Breast epithelium (tissue), 4 donors: ENCODE measurements at regions not wholly inside any gene's neighbourhood (a gene's known extent, or its start where the extent isn't known, plus 50 kb on each side); places are given as distances from the start of the nearest gene placed in this dataset.

Experiments
- DNase-seq, 2 donors: peaks; one replicate each; pipeline ENCODE4 v3.0.0-alpha.2; 2019; ENCODE audit warnings: low spot score in 2 of 2
- H3K27ac ChIP-seq, 2 donors: fragments of 200-600 bp; sonication (generic) in 1 of 2; one replicate each; pipeline ENCODE4 v1.5.1; 2016 to 2019; ENCODE audit warnings: mild to moderate bottlenecking in 1 of 2
- H3K27me3 ChIP-seq, 2 donors: fragments of 200-600 bp; sonication (generic) in 1 of 2; one replicate each; pipeline versions ENCODE4 v1.5.1 to v1.6.0; 2017 to 2019; ENCODE audit warnings: control low read depth in 1 of 2, mild to moderate bottlenecking in 1 of 2
- H3K36me3 ChIP-seq: fragments of 200-600 bp; one replicate; pipeline ENCODE4 v1.5.1; 2019
- H3K4me1 ChIP-seq, 2 donors: fragments of 200-600 bp; sonication (generic); one replicate each; pipeline ENCODE4 v1.5.1; 2016 to 2019; ENCODE audit warnings: control low read depth in 1 of 2
- H3K4me3 ChIP-seq, 3 donors: fragments of 200-600 bp; sonication (generic); 1 replicate in 2 of 3; 2 replicates in 1 of 3; pipeline ENCODE4 v1.5.1; 2016 to 2019; ENCODE audit warnings: mild to moderate bottlenecking in 3 of 3, moderate library complexity in 2 of 3
- H3K9me3 ChIP-seq, 2 donors: fragments of 200-600 bp; sonication (generic) in 1 of 2; one replicate each; pipeline ENCODE4 v1.5.1; 2016 to 2019; ENCODE audit warnings: control low read depth in 1 of 2
- POLR2A ChIP-seq: fragments of 450-650 bp; IDR thresholded peaks from one replicate; pipeline ENCODE4 v1.6.1; 2016; ENCODE audit warnings: antibody characterized with exemption, mild to moderate bottlenecking, moderate library complexity
- POLR2AphosphoS5 ChIP-seq, 3 donors: sonication (generic); formaldehyde crosslinking; IDR thresholded peaks; one replicate each; pipeline ENCODE4 v1.6.1; 2017; ENCODE audit warnings: antibody characterized with exemption in 3 of 3
- intact Hi-C: fragments of 100-400 bp; cut with DNase I; formaldehyde crosslinking; loops from one replicate; pipeline ENCODE4 v1.15.1; 2023; ENCODE audit warnings: low total_unique reads
- TF ChIP-seq, protein P1 (sequence below), 3 donors: fragments of 450-650 bp; IDR thresholded peaks; one replicate each; pipeline ENCODE4 v1.5.1; 2016 to 2017; ENCODE audit warnings: antibody characterized with exemption in 3 of 3, mild to moderate bottlenecking in 3 of 3, moderate library complexity in 3 of 3

DNA sequence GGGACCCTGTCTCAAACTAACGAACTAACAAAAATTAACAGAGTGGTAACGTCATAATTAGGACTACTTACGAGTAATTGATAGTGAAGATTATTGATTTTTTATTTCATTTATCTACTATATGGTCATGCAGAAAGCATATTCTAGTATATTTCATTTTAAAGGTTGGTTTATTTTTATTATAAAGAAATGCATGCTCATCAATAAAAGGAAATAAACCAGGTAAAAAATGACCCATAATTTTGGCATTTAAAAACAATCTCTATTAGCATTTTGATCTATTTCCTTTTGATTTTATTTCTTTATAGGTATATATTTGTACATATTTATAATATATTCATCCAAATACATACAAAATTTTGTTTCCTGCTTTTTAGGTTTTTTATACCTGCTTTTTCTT lies 401.4 kb upstream of the ID4 start:
- no peaks in the 10 kb centered on the region for H3K4me1 ChIP-seq
- no peak overlapping the region for H3K4me3 ChIP-seq
- no peaks in the 10 kb centered on the region for H3K36me3 ChIP-seq
- TF ChIP-seq POLR2A (no peak), POLR2AphosphoS5 (IDR thresholded peaks at IDR 0.05) (no peak)
- TF ChIP-seq, protein P1, sequence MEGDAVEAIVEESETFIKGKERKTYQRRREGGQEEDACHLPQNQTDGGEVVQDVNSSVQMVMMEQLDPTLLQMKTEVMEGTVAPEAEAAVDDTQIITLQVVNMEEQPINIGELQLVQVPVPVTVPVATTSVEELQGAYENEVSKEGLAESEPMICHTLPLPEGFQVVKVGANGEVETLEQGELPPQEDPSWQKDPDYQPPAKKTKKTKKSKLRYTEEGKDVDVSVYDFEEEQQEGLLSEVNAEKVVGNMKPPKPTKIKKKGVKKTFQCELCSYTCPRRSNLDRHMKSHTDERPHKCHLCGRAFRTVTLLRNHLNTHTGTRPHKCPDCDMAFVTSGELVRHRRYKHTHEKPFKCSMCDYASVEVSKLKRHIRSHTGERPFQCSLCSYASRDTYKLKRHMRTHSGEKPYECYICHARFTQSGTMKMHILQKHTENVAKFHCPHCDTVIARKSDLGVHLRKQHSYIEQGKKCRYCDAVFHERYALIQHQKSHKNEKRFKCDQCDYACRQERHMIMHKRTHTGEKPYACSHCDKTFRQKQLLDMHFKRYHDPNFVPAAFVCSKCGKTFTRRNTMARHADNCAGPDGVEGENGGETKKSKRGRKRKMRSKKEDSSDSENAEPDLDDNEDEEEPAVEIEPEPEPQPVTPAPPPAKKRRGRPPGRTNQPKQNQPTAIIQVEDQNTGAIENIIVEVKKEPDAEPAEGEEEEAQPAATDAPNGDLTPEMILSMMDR (IDR thresholded peaks at IDR 0.05), result no peak
- H3K9me3 ChIP-seq, result no peaks in the 10 kb centered on the region
- DNase-seq, result no peak
- no peaks in the 10 kb centered on the region for H3K27me3 ChIP-seq
- no peak overlapping the region for H3K27ac ChIP-seq
- intact Hi-C loops, result no loop called here

DNA sequence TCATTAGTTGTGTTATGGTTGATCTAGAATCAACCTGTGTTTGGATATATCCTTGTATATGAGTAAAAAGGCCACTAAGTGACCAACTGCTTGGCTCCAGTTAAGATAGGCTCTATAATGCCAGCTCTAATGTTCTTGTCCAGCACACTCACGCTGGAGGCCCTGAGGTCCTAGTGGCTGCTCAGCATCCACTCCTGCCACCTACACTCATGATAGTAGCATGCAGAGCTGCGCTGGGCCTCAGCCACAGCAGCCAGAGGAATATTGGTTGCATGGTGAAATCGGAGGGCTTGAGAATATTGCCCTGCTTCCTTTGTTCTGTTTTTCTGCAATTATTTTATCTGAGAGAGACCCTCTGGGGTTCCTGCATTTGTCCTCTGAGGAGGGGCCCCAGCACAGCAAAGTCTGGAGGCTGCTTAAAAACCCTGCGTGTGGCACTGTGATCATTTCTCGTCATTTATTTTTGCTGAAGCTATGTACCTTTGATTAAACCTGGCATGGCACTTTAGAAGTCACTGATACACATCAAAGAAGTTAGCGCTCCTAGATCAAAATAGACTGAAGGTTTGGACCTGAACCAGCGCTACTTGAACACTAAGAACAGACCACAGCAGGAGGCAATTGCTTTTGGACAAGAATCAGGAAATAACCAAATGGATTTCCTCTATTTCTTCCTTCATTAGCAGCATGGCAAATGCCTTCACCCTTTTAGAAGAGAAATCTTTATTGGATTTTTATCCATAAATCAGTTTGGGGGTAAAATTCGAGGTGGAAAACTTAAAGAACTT lies 398.4 kb upstream of the ID4 start:
- Histone ChIP-seq H3K27me3 (no peaks in the 10 kb centered on the region), H3K36me3 (no peaks in the 10 kb centered on the region), H3K27ac (no peak overlapping the region), H3K4me1 (no peaks in the 10 kb centered on the region), H3K9me3 (no peaks in the 10 kb centered on the region), H3K4me3 (no peak overlapping the region)
- intact Hi-C loops, result no loop called here
- TF ChIP-seq POLR2AphosphoS5 (IDR thresholded peaks at IDR 0.05) (no peak), POLR2A (no peak)
- TF ChIP-seq, protein P1 (IDR thresholded peaks at IDR 0.05), result no peak
- DNase-seq, result no peak

DNA sequence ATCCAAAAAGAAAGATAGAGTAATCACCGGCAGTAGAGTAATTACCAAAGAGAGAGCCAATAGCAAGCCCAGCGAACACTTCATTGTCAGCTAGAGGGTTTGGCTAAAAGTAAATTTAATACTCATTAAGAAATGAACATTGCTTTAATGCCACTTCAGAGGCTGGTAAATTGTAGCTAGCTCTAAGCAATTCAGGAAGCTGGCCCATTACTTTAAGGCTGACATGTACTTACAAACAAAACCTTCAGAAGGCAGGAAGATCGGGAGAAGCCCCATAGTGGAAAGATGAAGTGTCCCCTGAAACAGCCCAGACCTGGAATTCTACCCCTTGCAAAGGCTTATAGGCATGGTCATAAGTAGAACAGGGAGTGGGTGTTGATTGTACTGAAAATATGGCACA lies 396.6 kb upstream of the ID4 start:
- Histone ChIP-seq H3K36me3 (no peaks in the 10 kb centered on the region), H3K27ac (no peak overlapping the region), H3K27me3 (no peaks in the 10 kb centered on the region), H3K9me3 (no peaks in the 10 kb centered on the region), H3K4me3 (no peak overlapping the region), H3K4me1 (no peaks in the 10 kb centered on the region)
- intact Hi-C loops, result no loop called here
- DNase-seq, result no peak
- TF ChIP-seq POLR2A (no peak), POLR2AphosphoS5 (IDR thresholded peaks at IDR 0.05) (no peak)
- TF ChIP-seq, protein P1 (IDR thresholded peaks at IDR 0.05), result no peak

DNA sequence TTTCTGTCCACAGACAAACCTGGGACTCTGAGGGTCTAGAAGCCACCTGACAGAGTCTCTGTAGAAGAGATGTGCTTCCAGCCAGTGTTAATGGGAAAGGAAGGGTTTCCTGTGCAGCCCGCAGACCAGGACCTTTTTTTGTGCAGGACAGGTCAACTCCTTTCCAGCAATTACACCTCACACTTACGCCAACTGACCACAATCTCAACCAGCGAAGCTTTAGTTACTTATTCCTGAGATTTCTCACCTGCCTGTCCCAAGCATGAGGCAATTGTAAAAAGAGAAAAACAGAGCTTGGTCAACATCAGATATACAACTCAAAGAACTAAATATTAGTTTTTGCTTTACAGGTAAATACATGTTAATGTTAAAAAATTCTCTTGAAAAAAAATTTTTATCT lies 393.8 kb upstream of the ID4 start:
- H3K4me1 ChIP-seq, result no peaks in the 10 kb centered on the region
- no peak for DNase-seq

DNA sequence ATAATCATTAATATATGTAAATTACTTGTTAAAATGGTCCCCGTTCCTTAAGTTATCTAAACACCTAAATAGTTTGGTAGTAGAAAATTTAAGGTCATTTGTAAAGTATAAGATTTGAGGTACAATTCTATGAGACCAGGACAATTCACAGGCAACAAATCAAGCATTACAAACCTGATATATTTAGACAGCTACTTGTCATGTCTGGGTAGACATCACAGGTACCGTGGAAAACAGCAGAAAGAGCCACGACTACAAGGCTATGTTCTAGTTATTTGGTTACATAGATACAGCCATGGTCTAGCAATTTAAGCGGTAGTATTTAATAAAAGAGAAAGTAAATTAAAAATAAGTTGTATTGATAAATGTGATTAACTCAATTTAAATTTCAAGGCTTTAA lies 393.1 kb upstream of the ID4 start:
- Histone ChIP-seq H3K27ac (no peak overlapping the region), H3K9me3 (no peaks in the 10 kb centered on the region), H3K4me3 (no peak overlapping the region), H3K27me3 (no peaks in the 10 kb centered on the region), H3K36me3 (no peaks in the 10 kb centered on the region), H3K4me1 (no peaks in the 10 kb centered on the region)
- intact Hi-C loops, result no loop called here
- TF ChIP-seq POLR2A (no peak), POLR2AphosphoS5 (IDR thresholded peaks at IDR 0.05) (no peak)
- TF ChIP-seq, protein P1 (IDR thresholded peaks at IDR 0.05), result no peak
- DNase-seq, result no peak

More for the DNA sequence above, 393.8 kb upstream of the ID4 start:
- Histone ChIP-seq H3K9me3 (no peaks in the 10 kb centered on the region), H3K27ac (no peak overlapping the region), H3K4me3 (no peak overlapping the region), H3K27me3 (no peaks in the 10 kb centered on the region), H3K36me3 (no peaks in the 10 kb centered on the region)
- no peak for TF ChIP-seq POLR2AphosphoS5 (IDR thresholded peaks at IDR 0.05)
- no peak for TF ChIP-seq POLR2A
- TF ChIP-seq, protein P1 (IDR thresholded peaks at IDR 0.05), result no peak
- intact Hi-C loops, result no loop called here
